HG03139 (cell line): ENCODE measurements at regions not wholly inside any gene's neighbourhood (a gene's known extent, or its start where the extent isn't known, plus 50 kb on each side); places are given as distances from the start of the nearest gene placed in this dataset.

ENCODE experiments used
- ATAC-seq: cut with Tn5 transposase; IDR thresholded peaks from one replicate; pipeline ENCODE4 v1.9.1; 2021; ENCODE audit not compliant: unreplicated experiment

DNA sequence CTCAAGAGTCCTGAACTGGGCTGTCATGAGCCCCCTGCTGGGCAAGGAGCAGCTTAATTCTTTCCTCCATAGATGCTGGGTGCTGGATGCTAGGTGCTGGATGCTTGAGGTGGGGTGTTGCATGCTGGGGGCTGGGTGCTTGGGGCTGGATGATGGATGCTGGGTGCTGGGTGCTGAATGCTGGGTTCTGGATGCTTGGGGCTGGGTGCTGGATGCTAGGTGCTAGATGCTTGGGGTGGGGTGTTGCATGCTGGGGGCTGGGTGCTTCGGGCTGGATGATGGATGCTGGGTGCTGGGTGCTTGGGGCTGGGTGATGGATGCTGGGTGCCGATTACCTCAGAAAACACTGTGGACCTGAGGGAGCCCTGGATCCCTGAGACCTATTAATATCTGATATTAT, 837.7 kb downstream of the GALR1 start:
- no peak for ATAC-seq

DNA sequence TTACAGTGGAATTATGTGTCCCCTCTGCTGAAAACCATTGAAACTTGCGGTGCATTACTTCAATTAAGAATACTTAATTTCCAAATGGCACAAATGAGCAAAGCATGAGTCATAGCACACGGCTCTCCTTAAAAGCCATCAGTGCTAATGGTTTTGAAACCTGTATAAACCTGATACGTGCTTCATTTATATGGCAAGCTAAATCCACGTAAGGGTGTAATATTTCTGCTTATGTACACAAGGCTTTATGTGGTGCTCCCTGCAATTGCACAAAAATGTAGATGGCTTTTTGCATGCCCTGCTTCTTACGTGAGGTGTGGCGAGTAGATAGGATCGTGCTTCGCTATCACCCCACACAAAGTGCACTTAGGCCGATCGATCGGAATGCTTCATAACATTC, 840.9 kb downstream of the GALR1 start:
- ATAC-seq: no peak

DNA sequence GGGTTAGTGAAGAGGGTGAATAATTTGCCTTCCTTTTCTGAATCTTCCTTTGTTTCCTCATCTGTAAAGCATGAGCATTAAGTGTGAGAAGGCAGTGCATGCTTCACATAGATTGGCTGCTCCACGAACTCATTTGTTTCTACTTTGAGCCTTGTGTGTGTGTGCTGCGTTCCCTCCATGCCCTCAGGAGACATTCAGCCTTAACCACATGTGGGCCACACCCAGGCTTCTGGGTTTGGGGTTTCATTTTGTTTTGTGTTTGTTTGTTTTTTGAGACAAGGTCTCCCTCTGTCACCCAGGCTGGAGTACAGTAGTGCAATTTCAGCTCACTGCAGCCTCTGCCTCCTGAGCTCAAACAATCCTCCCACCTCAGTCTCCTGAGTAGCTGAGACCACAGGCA, 843.3 kb downstream of the GALR1 start:
- ATAC-seq: no peak

DNA sequence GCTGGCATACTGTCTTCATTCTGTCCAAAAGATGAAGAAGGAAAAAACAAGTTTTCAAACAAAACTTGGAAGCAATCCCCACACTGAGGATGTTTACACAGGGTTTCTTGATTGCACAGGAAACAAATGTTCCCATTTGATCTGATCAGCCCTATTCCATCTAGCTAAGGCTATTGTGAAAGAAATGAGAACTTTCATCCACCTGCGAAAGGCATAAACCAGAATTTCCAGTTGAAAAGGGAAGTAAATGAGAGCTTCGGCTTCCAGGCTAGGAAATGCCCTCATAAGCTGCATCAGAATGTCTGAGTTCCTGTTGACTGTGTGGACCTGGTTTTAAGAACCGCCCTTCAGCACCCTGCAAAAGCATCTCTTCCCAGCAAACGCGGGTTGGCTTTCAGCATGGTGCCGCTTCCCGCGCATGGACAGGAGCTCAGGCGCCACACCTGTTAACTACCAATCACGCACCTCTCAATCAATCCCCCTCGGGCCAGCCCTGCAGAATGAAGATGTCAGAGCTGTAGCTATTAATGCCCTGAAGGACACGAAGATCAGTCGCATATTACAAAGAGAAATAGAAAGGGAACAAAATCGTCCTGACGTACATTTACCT, 850.4 kb downstream of the GALR1 start:
- no peak for ATAC-seq

DNA sequence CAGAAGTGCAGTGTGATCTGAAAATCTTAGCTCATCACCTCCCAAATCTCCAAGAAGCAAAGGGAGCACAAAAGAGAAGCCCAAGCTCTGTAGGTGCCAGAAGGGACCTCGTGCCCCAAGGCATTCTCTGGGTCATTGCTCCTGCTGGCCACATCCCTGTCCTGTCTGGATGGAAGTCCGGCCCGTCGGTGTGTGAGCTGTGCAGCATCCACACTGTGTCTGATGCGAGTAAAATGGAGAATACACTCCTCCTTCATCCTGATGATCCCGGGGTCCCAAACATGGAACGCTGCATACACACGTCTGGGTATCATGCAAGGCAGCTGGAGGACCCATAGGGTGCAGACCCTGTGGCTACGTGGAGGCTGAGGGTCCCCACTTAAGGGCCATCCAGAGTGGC, 851.4 kb downstream of the GALR1 start:
- ATAC-seq: no peak

DNA sequence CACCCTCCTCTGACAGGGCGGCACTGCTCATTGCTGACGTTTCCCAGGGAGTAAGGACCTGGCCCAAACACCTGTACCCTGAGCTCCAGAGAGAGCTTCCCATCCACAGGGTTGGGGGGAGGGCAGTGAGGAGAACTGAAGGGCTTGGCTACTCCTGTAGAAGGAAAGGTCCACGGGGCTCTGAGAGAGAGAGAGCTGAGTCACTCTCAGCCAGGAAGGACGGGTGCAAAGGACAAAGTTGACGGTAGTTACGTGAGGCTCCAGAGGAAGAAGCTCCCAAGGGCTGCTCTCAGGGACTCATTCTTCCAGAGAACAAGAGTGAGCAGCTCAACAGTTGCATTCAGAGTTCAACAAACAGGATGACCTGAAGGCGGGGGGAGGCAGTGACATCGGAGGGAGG, 852.5 kb downstream of the GALR1 start:
- ATAC-seq: no peak

DNA sequence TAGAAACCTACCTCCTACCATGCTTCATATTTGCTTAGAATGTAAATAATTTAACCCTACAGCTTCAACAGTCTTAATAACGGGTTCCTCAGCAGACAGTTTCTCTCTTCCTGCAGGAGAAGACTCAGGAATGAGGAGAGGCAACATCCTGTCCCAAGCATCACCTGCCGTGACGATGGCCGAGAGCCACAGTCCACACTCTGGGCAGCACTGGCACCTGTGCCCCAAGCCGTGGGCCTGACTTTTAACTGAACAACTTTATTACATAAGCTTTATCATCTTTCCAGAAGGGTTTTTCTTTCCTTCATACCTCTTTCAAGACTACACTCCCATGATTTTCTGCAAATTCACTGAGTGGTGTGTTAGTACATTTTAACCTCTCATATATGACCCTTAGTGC, 856.0 kb downstream of the GALR1 start:
- ATAC-seq: no peak

DNA sequence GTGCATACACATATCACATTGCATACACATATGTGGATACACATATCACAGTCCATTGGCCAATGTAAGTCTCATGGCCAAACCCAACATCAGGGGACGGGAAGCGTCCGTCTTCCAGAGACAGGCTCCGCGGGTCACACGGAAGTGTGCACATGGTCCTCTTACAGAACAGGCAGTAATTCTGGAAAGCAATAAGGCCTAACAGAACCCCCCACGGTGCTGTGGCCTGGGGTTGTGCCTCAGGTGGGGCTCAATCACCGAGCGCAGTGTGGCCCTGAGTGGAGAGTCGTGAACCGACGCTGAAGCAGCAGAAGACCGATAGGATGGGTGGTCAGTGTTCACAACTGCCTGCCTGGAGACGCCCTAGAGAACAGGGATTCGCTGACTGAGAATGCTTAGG, 857.3 kb downstream of the GALR1 start:
- ATAC-seq: no peak

DNA sequence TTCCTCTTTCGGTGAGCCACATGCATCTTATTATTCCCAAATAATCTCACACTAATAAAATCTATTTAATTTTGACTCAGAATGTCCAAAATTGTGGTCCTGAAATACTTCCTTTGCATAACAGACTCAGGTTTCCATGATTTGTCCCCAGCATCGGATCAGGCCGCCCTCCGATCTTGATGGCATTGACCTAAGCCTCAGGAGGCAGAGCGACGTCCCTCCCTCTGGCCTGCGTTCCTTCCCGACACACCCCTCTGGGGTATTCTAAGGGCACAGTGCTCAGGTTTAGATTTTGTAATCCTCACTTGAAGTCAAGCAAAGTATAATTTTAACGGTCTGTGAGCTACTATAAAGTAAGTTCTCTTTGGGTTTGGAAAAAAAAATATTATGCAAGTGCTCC, 857.7 kb downstream of the GALR1 start:
- ATAC-seq: no peak

DNA sequence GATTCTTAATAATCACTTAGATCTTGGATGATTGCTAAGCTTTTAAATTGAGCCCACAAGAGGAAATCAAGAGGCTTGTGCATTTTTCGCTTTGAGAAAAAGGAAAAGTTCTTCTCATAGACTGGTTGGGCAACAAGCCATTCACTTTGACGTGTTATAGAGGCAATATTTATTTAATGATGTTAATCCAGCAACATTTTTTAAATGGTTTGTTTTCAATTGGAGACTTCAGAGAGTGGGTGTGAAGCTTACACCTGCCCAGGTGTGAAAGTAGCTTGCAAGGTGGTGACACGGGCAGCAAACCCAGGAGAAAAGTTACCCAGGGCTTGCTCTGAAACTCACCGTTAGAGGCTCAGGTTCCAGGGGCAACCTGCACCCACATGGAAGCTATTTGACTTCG, 858.9 kb downstream of the GALR1 start:
- no peak for ATAC-seq

DNA sequence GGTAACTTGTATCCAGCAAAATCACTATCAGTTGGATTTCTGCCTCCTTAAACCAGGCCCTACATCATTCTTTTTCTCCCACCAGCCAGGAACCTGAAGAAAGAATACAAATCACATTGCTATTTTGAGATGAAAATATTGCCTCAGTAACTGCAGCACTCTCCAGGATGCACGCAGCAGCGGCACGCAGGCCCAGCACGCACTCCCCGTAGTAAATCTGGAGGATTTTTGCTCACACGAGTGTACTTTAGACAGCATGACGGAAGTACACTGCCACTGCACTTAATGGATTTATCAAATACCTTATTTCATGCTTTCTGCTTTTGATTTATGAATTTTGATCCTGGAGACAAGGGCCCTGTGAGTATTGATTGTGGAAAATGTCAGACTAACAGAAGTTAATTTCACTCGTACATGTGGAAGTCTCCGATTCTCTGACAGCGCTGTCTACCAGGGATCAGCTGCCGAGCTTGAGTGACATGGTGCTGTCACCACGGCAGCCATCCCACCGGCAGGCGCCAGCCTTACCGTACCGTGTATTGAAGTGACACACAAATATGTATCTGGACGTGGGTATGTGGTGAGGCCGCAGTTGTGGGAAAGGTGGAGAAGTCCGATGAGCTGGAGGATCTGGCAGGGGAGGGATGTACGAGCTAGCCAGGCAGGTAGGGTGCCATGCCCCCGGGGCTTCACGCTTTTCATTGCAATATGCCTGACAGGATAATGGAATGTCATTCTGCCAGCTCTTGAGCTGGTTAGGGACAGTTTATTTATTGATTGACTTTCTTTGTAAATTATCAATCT, 863.7 kb downstream of the GALR1 start:
- no peak for ATAC-seq

DNA sequence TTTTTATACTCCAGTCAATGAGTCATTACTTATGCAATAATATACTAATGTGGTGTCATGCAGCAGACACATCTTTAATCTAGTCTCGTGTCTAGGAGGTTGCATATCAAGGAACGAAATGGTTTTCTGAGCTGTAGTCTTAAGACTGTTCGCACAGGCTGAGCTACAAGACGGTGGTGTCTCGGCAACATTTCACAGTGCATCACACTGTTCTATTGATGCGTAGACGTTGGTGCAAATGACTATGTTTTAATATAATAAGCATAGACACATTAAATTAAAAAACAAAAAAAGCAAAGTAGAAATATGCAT, 864.2 kb downstream of the GALR1 start:
- no peak for ATAC-seq

DNA sequence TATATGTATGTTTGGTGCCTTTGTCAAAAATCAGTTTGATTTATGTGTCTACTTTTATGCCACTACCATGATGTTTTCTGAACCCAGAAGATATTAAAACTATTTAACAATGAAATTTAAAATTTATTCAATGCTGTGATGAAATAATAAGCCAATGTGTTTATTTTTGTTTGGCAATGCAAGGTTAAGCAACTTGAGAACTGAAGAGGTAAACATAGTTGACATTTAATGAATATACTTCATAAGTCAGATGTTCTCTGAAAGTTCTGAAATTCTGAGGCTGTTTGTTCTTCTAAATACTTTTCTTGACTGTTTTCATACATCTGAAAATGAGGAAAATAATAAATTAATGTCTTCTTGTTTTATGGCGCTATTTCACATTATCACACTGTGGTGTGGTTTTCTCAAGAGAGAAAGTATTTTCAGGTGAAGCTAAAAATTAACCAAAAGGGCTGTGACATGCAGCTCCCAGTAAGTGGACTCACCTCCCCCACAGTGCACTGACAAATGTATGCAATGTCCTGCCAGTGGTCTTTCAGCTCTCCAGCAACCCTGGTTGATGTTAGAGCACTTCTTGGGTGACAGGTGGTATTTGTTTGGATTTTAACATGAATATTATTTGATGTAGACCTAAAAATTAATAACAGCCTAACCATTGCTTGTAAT, 863.6 kb upstream of the SALL3 start:
- no peak for ATAC-seq

DNA sequence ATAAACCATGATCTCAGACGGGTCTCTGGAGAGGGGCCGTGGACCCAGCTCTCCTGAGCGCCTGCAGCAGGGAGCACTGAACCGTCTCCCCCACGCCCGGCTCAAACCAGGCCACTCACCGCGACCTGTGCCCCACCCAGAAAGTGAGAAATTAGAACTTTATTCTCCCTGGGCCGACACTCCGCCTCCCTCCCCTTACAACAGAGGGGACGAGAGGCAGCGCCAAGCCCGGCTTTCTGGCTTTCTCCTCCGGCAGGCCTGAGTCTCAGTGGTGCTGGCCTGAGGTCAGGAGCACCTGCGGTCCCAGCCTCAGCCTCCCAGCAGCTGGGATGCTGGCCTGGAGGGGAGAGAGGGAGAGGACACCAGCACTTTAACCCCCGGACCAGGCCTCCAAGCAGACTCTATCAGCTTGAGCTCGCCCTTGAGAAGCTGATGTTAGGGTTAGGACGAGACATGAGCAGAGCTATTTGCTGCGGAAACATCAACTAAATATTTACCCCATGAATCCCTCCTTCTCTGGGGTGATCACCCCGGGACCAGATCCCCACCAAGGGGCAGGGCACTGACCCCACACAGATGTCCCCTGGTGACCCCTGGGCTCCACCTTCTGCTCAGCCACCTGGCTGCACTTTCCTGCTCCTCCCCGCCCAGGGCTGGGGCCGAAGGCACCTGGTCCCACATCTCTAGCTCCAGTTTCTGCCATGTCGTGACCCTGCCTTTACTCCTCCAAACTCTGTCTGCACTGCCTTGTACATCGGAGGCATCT, 856.3 kb upstream of the SALL3 start:
- ATAC-seq: no peak

DNA sequence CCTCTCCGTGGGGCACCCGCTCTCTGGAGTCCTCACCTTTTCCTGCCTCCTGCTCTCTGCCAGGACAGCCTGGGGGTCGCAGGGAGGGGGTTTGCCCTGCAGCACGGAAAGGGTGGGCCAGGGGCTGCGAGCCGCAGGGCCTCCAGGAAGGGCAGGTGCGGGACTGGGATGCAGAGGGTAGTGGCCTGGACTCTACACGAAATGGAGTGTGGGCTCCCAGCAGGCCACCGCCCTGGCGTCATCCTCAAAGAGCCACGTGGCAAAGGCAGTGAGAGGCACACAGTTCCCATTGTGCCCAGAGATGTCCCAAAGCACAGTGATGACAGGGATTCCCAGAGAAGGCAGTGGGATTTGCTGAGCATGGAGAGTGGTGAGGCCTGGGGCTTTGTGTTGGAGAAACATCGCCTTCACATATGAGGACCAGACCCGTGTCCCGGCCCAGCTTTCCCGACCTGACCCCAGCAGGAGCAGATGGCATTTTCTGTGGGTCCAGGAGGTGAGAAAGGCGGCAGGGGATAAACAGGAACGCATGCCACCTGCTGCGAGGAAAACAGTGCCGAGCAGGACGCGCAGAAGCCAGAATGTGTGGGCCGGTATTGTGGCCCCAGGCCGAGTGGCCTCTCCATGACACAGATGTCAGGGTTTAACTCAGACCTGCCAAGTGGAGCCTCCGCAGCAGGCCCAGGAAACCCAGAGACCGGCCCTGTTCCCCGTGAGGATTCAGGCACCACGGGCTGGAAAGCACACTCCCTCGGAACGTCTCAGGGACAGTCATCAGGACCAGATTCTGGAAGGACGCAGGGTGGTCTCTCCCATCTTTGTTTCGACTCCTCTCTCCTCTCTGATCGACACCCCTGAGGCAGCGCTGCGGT, 855.5 kb upstream of the SALL3 start:
- no peak for ATAC-seq

DNA sequence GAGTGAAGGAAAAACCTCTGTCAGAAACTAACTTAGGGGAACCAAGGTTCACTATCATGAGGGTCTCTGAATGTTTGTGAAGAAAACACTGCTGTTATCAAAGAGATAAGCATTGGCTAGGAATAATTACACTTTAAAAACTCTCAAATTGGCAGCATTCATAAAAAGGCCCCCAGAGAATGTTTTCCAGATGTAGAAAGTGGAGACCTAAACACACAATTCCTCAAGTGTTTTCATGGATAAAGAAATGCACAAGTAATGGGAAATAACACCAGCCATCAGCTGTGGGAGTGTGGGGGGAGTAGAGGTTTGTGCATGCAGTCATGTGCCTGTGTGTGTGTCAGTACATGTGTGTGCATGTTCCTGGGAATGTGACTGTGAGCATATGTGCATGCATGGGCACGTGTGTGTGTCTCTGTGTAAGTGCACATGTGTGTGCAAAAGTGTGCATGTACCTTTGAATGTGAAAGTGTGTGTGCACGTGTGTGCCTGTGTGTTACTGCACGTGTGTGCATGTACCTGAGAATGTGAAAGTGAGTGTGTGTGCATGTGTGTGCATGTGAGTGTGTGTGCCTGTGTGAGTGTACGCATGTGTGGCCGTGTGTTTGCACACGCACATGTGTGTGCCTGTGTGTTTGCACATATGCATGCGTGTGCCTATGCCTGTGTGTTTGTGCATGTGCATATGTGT, 854.3 kb upstream of the SALL3 start:
- no peak for ATAC-seq

DNA sequence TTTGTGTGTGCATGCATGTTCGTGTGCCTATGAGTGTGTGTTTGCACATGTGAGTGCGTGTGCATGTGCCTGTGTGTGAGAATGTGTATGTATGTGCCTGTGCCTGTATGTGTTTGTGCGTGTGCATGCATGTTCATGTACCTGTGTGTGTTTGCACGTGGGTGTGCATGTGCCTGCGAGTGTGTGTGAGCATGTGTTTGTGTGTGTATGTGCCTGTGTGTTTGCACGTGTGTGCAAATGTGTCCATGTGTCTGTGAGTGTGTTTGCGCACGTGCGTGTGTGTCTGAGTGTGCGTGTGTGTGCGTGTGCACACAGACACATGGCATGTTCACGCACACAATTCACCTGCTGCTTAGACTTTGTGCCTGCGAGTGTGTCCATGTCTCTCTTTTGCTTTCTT, 853.5 kb upstream of the SALL3 start:
- no peak for ATAC-seq

DNA sequence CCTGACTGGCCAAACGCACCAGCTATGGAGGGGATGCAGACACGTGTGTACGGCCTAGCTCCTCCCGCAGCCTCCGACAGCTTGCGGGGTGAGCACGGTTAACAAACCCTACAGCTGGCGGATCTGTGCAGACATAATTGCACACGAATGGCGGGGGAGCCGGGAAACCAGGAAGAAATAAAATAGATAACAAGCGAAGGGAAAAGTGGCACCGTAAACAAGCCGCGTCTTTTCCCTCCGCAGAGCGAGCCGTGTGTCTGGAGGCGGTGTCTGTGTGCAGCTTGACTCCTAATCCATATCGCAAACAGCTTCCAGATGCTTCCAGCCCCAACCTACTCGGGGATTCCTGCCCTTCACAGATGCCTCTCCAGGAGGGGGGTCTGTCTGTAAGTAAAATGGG, 853.1 kb upstream of the SALL3 start:
- ATAC-seq: no peak

DNA sequence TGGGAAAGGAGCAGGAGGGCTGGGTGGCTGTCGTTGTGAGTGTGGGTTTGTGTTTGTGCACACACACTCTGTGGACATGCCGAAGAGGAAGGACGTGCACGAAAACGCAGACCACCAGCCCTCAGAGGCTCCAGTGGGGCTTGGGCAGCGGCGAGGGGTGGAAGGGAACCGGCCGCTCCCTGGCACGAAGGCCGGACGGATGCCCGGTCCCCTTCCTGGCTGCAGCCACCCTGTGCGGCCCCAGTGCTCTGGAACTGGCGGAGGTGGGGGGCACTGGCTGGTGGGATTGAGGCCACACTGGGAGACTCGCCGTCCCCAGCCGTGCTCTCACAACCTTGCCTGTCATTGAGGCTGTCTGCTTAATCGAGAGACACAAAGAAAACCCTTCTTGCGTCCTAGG, 852.6 kb upstream of the SALL3 start:
- ATAC-seq: no peak

DNA sequence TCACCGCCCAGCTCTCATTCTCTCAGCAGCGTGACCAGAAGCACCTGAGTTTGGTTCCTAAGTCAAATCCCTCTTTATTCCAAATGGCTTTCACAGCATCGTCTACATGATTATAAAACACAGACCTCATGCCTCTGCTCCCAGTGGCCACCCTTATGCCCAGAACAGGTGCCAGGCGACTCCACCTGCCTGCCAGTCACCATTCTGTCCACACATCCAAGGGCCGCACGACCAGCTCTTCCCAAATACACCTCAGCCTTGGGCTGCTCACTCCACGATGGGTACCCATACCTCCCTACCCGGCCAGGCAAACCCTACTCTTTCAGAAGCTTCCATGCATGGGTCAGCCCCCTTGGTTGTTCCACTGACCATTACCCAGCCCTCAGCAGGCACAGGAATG, 851.6 kb upstream of the SALL3 start:
- ATAC-seq: no peak
